ENCODE measurements at regions not wholly inside any gene's neighbourhood (a gene's known extent, or its start where the extent isn't known, plus 50 kb on each side); places are given as distances from the start of the nearest gene placed in this dataset.

DNA sequence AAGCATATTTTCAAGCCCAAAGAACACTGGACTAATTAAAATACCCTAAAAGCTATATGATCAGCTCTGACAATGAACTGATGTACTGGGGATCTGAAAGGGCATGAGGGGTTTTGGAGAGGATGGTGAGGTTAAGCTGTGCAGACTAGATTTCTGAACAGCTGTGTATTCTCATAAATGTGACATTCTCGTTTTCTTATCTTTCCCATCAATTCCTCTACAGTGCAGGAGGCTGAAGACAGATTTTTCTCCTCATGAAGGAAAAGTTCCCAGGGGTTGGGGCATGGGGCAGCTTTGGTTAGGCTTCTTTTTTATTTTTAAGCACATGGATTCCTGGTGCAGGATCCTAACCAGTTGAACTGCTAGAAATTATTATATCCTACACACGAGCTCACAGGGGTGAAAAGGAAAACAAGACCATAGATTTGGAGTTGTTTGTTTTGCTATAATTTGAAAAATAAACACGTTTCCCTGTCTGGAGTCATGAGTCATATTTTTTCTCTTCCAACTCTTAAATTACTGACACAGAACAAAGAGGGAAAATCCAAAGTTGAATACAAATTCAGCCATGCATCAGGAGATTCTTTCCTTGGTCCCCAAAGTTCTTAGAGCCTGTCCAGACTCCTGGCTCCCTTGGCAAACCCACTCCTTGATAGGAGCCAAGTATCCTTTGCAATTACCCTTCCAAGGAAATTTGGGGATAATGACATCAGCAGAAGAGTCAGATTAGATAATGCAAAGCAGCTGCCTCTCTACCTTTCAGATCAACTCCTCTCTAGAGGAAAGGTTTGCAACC lies 147.7 kb upstream of the NPVF start:
- Histone ChIP-seq H3K4me2 (ENCODE audit: low read length) (no peak overlapping the region), H3K4me1 (ENCODE audit: control insufficient read depth in 1 of 2, insufficient read depth in 2 of 2, low read length in 2 of 2) (no peaks in the 10 kb centered on the region), H3K79me2 (ENCODE audit: insufficient read depth, low read length) (no peaks in the 10 kb centered on the region), H3K4me3 (replicated peaks in 1 of 2; ENCODE audit: low read depth in 1 of 2, low read length in 2 of 2) (no peak overlapping the region), H3K9ac (ENCODE audit: low read length) (no peak overlapping the region), H3K27ac (ENCODE audit: low read depth, low read length) (no peak overlapping the region), H2AFZ (ENCODE audit: low read depth, low read length, poor library complexity, severe bottlenecking) (no peak overlapping the region), H3K9me3 (ENCODE audit: control insufficient read depth in 1 of 2, insufficient read depth in 1 of 2, low read depth in 1 of 2, low read length in 2 of 2) (peaks cover 0 to 5% of the 10 kb centered on the region in 2 experiments; a peak in 1 of 4 replicates), H3K36me3 (ENCODE audit: control insufficient read depth in 1 of 2, insufficient read depth in 2 of 2, low read length in 2 of 2) (no peaks in the 10 kb centered on the region), H4K20me1 (ENCODE audit: insufficient read depth) (no peaks in the 10 kb centered on the region), H3K27me3 (ENCODE audit: insufficient read depth, low read length) (no peaks in the 10 kb centered on the region), H3K9me2 (ENCODE audit: insufficient read depth) (no peaks in the 10 kb centered on the region)
- ATAC-seq (no peak), DNase-seq (ENCODE audit: low read depth, low spot score) (no peak)
- CTCF ChIA-PET: no interaction called here
- BruUV-seq (replicated peaks): no TSS peak
- intact Hi-C loops (cut with micrococcal nuclease): no loop called here
- TF ChIP-seq REST (IDR thresholded peaks at IDR 0.05; ENCODE audit: low read depth) (no peak), TCF7L2 (IDR thresholded peaks at IDR 0.05; ENCODE audit: borderline replicate concordance, extremely low read depth, insufficient read depth, insufficient read length) (no peak), ELF1 (IDR thresholded peaks at IDR 0.05; ENCODE audit: borderline replicate concordance, low read depth) (no peak), CEBPB (IDR thresholded peaks at IDR 0.05; ENCODE audit: low read depth) (no peak)
- TF ChIP-seq, protein P1, sequence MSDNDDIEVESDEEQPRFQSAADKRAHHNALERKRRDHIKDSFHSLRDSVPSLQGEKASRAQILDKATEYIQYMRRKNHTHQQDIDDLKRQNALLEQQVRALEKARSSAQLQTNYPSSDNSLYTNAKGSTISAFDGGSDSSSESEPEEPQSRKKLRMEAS (IDR thresholded peaks at IDR 0.05): no peak
- TF ChIP-seq, protein P2, sequence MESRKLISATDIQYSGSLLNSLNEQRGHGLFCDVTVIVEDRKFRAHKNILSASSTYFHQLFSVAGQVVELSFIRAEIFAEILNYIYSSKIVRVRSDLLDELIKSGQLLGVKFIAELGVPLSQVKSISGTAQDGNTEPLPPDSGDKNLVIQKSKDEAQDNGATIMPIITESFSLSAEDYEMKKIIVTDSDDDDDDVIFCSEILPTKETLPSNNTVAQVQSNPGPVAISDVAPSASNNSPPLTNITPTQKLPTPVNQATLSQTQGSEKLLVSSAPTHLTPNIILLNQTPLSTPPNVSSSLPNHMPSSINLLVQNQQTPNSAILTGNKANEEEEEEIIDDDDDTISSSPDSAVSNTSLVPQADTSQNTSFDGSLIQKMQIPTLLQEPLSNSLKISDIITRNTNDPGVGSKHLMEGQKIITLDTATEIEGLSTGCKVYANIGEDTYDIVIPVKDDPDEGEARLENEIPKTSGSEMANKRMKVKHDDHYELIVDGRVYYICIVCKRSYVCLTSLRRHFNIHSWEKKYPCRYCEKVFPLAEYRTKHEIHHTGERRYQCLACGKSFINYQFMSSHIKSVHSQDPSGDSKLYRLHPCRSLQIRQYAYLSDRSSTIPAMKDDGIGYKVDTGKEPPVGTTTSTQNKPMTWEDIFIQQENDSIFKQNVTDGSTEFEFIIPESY (IDR thresholded peaks at IDR 0.05; ENCODE audit: extremely low read depth, insufficient replicate concordance, low read length): no peak
- TF ChIP-seq, protein P3, sequence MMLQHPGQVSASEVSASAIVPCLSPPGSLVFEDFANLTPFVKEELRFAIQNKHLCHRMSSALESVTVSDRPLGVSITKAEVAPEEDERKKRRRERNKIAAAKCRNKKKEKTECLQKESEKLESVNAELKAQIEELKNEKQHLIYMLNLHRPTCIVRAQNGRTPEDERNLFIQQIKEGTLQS (IDR thresholded peaks at IDR 0.05): no peak
- TF ChIP-seq, protein P4, sequence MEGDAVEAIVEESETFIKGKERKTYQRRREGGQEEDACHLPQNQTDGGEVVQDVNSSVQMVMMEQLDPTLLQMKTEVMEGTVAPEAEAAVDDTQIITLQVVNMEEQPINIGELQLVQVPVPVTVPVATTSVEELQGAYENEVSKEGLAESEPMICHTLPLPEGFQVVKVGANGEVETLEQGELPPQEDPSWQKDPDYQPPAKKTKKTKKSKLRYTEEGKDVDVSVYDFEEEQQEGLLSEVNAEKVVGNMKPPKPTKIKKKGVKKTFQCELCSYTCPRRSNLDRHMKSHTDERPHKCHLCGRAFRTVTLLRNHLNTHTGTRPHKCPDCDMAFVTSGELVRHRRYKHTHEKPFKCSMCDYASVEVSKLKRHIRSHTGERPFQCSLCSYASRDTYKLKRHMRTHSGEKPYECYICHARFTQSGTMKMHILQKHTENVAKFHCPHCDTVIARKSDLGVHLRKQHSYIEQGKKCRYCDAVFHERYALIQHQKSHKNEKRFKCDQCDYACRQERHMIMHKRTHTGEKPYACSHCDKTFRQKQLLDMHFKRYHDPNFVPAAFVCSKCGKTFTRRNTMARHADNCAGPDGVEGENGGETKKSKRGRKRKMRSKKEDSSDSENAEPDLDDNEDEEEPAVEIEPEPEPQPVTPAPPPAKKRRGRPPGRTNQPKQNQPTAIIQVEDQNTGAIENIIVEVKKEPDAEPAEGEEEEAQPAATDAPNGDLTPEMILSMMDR (IDR thresholded peaks at IDR 0.05 in 2 of 3, conservative IDR thresholded peaks at IDR 0.05 in 1 of 3; ENCODE audit: borderline replicate concordance in 1 of 3, insufficient read depth in 1 of 3, low read depth in 2 of 3, low read length in 2 of 3): no peak
- POLR2A ChIA-PET: no interaction called here
- RAD21 ChIA-PET (ENCODE audit: low non-redundant PET in 1 of 2, low total read pairs in 2 of 2, uncharacterized antibody in 2 of 2, unreplicated experiment in 2 of 2): no interaction called here

All from HCT116 (cell line).